Adipocyte (in vitro differentiated cells): ENCODE measurements at regions not wholly inside any gene's neighbourhood (a gene's known extent, or its start where the extent isn't known, plus 50 kb on each side); places are given as distances from the start of the nearest gene placed in this dataset.
"Not testable (repeated sequence)": the region's sequence is repeated elsewhere in the genome, so short reads cannot be mapped to it uniquely, and the experiment has no call there.

Experiments used
- DNase-seq: peaks from one replicate; pipeline ENCODE4 v3.0.0-alpha.2; 2015; ENCODE audit warnings: low read depth
- H3K27me3 ChIP-seq: replicated peaks from 2 replicates; pipeline ENCODE4 v1.7.0; 2013; ENCODE audit warnings: mild to moderate bottlenecking, low read length, moderate library complexity; ENCODE audit not compliant: control insufficient read depth, insufficient read depth
- H3K36me3 ChIP-seq: 2 replicates; pipeline ENCODE4 v1.7.0; 2013; ENCODE audit warnings: low read length, mild to moderate bottlenecking, moderate library complexity; ENCODE audit not compliant: control insufficient read depth, insufficient read depth, severe bottlenecking
- H3K4me1 ChIP-seq: 2 replicates; pipeline ENCODE4 v1.7.0; 2013; ENCODE audit warnings: mild to moderate bottlenecking, low read length, moderate library complexity; ENCODE audit not compliant: control insufficient read depth, insufficient read depth
- H3K4me3 ChIP-seq: 2 replicates; pipeline ENCODE4 v1.7.0; 2013; ENCODE audit warnings: mild to moderate bottlenecking, low read length, moderate library complexity
- H3K9ac ChIP-seq: 2 replicates; pipeline ENCODE4 v1.7.0; 2013; ENCODE audit warnings: mild to moderate bottlenecking, low read length, moderate library complexity
- H3K9me3 ChIP-seq: 2 replicates; pipeline ENCODE4 v1.7.0; 2013; ENCODE audit warnings: mild to moderate bottlenecking, low read length, moderate library complexity; ENCODE audit not compliant: control insufficient read depth

GRCh38 chr9:87020169-87020950 lies 73.1 kb upstream of the GAS1 start:
- Histone ChIP-seq H3K4me3 (no peak overlapping the region), H3K27me3 (no peaks in the 10 kb centered on the region), H3K9ac (no peak overlapping the region), H3K9me3 (no peaks in the 10 kb centered on the region), H3K36me3 (no peaks in the 10 kb centered on the region), H3K4me1 (peaks cover 5% of the 10 kb centered on the region)
- DNase-seq: no peak

GRCh38 chr9:87022178-87022577 lies 74.9 kb upstream of the GAS1 start:
- Histone ChIP-seq H3K27me3 (no peaks in the 10 kb centered on the region), H3K4me1 (peaks cover 5% of the 10 kb centered on the region), H3K36me3 (no peaks in the 10 kb centered on the region), H3K9me3 (no peaks in the 10 kb centered on the region), H3K9ac (no peak overlapping the region), H3K4me3 (no peak overlapping the region)
- no peak for DNase-seq

- H3K9ac ChIP-seq: no peak overlapping the region
- peaks cover 5% of the 10 kb centered on the region for H3K4me1 ChIP-seq
- H3K4me3 ChIP-seq: no peak overlapping the region
- DNase-seq: no peak
- H3K9me3 ChIP-seq: no peaks in the 10 kb centered on the region
- no peaks in the 10 kb centered on the region for H3K36me3 ChIP-seq
- no peaks in the 10 kb centered on the region for H3K27me3 ChIP-seq
These were observed 78.9 kb upstream of the GAS1 start for GRCh38 chr9:87026204-87026603.

GRCh38 chr9:87028836-87029235 lies 81.5 kb upstream of the GAS1 start:
- H3K9me3 ChIP-seq, H3K27me3 ChIP-seq, DNase-seq, H3K9ac ChIP-seq, H3K36me3 ChIP-seq, H3K4me1 ChIP-seq, H3K4me3 ChIP-seq: not testable (repeated sequence)

- H3K27me3 ChIP-seq: no peaks in the 10 kb centered on the region
- no peak overlapping the region for H3K9ac ChIP-seq
- DNase-seq: no peak
- H3K4me1 ChIP-seq: peaks cover 11% of the 10 kb centered on the region
- H3K36me3 ChIP-seq: no peaks in the 10 kb centered on the region
- no peak overlapping the region for H3K4me3 ChIP-seq
- no peaks in the 10 kb centered on the region for H3K9me3 ChIP-seq
These were observed 82.6 kb upstream of the GAS1 start for GRCh38 chr9:87029905-87030304.

GRCh38 chr9:87034841-87035240 lies 87.5 kb upstream of the GAS1 start:
- no peaks in the 10 kb centered on the region for H3K27me3 ChIP-seq
- H3K9me3 ChIP-seq: no peaks in the 10 kb centered on the region
- peaks cover 23% of the 10 kb centered on the region for H3K4me1 ChIP-seq
- H3K4me3 ChIP-seq: no peak overlapping the region
- DNase-seq: peak; percentile 42
- H3K9ac ChIP-seq: no peak overlapping the region
- H3K36me3 ChIP-seq: no peaks in the 10 kb centered on the region

- DNase-seq: no peak
- peaks cover 23% of the 10 kb centered on the region for H3K4me1 ChIP-seq
- H3K4me3 ChIP-seq: no peak overlapping the region
- H3K9ac ChIP-seq: no peak overlapping the region
- no peaks in the 10 kb centered on the region for H3K9me3 ChIP-seq
- no peaks in the 10 kb centered on the region for H3K27me3 ChIP-seq
- H3K36me3 ChIP-seq: no peaks in the 10 kb centered on the region
These were observed 88.6 kb upstream of the GAS1 start for GRCh38 chr9:87035879-87036278.

- H3K9me3 ChIP-seq: no peaks in the 10 kb centered on the region
- no peak overlapping the region for H3K4me3 ChIP-seq
- no peak for DNase-seq
- H3K27me3 ChIP-seq: no peaks in the 10 kb centered on the region
- no peaks in the 10 kb centered on the region for H3K36me3 ChIP-seq
- H3K4me1 ChIP-seq: peaks cover 23% of the 10 kb centered on the region
- H3K9ac ChIP-seq: no peak overlapping the region
These were observed 89.2 kb upstream of the GAS1 start for GRCh38 chr9:87036506-87036905.

GRCh38 chr9:87039809-87040392 lies 92.6 kb upstream of the GAS1 start:
- H3K27me3 ChIP-seq: no peaks in the 10 kb centered on the region
- peak; percentile 50 for DNase-seq
- peaks cover 12% of the 10 kb centered on the region for H3K4me1 ChIP-seq
- no peaks in the 10 kb centered on the region for H3K36me3 ChIP-seq
- no peak overlapping the region for H3K9ac ChIP-seq
- no peaks in the 10 kb centered on the region for H3K9me3 ChIP-seq
- H3K4me3 ChIP-seq: no peak overlapping the region

GRCh38 chr9:87040410-87041009 lies 93.2 kb upstream of the GAS1 start:
- Histone ChIP-seq H3K4me3 (no peak overlapping the region), H3K36me3 (no peaks in the 10 kb centered on the region), H3K9me3 (no peaks in the 10 kb centered on the region), H3K4me1 (peaks cover 7% of the 10 kb centered on the region), H3K27me3 (no peaks in the 10 kb centered on the region), H3K9ac (no peak overlapping the region)
- DNase-seq: no peak

- not testable (repeated sequence) for H3K4me1 ChIP-seq, H3K9me3 ChIP-seq, H3K4me3 ChIP-seq, H3K36me3 ChIP-seq, H3K27me3 ChIP-seq, DNase-seq, H3K9ac ChIP-seq
These were observed 94.4 kb upstream of the GAS1 start for GRCh38 chr9:87041553-87042235.
